ENCODE measurements at regions not wholly inside any gene's neighbourhood (a gene's known extent, or its start where the extent isn't known, plus 50 kb on each side); places are given as distances from the start of the nearest gene placed in this dataset.

DNA sequence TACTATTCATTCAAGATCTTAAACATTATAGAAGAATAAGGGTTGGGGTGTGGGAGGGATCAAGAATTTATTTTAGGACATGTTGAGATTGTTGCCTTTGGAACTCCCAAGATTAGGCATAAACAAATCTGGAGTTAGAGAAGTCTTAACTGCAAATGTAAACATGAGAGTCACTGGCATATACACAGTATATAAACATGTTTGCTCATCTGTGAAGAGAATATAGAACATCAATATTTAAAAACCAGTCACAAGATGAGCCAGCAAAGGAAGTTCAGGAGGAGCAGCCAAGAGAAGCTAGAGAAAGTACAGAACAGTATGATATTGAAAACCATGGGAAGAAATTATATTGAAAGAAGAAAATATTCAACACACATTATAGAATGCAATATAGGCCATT is 638.6 kb upstream of the SLC39A10 start:
- intact Hi-C loops (cut with micrococcal nuclease) = no loop called here
- ChIA-PET CTCF (no interaction called here), RAD21 (ENCODE audit: low non-redundant PET in 1 of 2, low total read pairs in 2 of 2, uncharacterized antibody in 2 of 2, unreplicated experiment in 2 of 2) (no interaction called here), POLR2A (no interaction called here)
- no peaks in the 10 kb centered on the region for H3K9me3 ChIP-seq (ENCODE audit: control insufficient read depth in 1 of 2, insufficient read depth in 1 of 2, low read depth in 1 of 2, low read length in 2 of 2)
- H3K4me3 ChIP-seq (replicated peaks in 1 of 2; ENCODE audit: low read depth in 1 of 2, low read length in 2 of 2) = no peak overlapping the region
- no peaks in the 10 kb centered on the region for H4K20me1 ChIP-seq (ENCODE audit: insufficient read depth)
- no TSS peak for BruUV-seq (replicated peaks)
- H2AFZ ChIP-seq (ENCODE audit: low read depth, low read length, poor library complexity, severe bottlenecking) = no peak overlapping the region
- DNase-seq (ENCODE audit: low read depth, low spot score) (no peak), ATAC-seq (no peak)
- no peak overlapping the region for H3K9ac ChIP-seq (ENCODE audit: low read length)
- H3K79me2 ChIP-seq (ENCODE audit: insufficient read depth, low read length) = no peaks in the 10 kb centered on the region
- no peak overlapping the region for H3K4me2 ChIP-seq (ENCODE audit: low read length)
- no peaks in the 10 kb centered on the region for H3K36me3 ChIP-seq (ENCODE audit: control insufficient read depth in 1 of 2, insufficient read depth in 2 of 2, low read length in 2 of 2)
- no peaks in the 10 kb centered on the region for H3K9me2 ChIP-seq (ENCODE audit: insufficient read depth)
- no peak overlapping the region for H3K27ac ChIP-seq (ENCODE audit: low read depth, low read length)
- no peaks in the 10 kb centered on the region for H3K27me3 ChIP-seq (ENCODE audit: insufficient read depth, low read length)
- H3K4me1 ChIP-seq (ENCODE audit: control insufficient read depth in 1 of 2, insufficient read depth in 2 of 2, low read length in 2 of 2) = no peaks in the 10 kb centered on the region
- TF ChIP-seq POLR2A (IDR thresholded peaks at IDR 0.05; ENCODE audit: borderline replicate concordance, extremely low read depth, insufficient read depth, insufficient read length) (no peak), SP1 (IDR thresholded peaks at IDR 0.05; ENCODE audit: low read depth) (no peak), TCF7L2 (IDR thresholded peaks at IDR 0.05; ENCODE audit: borderline replicate concordance, extremely low read depth, insufficient read depth, insufficient read length) (no peak), SIN3A (IDR thresholded peaks at IDR 0.05; ENCODE audit: low read depth) (no peak), CEBPB (IDR thresholded peaks at IDR 0.05; ENCODE audit: low read depth) (no peak), POLR2AphosphoS5 (IDR thresholded peaks at IDR 0.05; ENCODE audit: low read depth, low read length) (no peak), EZH2 (IDR thresholded peaks at IDR 0.05) (no peak), YY1 (IDR thresholded peaks at IDR 0.05; ENCODE audit: extremely low read depth, insufficient replicate concordance, low read depth, low read length) (no peak), FOSL1 (IDR thresholded peaks at IDR 0.05; ENCODE audit: low read depth) (no peak), ELF1 (IDR thresholded peaks at IDR 0.05; ENCODE audit: borderline replicate concordance, low read depth) (no peak), SRF (IDR thresholded peaks at IDR 0.05; ENCODE audit: low read depth) (no peak), JUND (IDR thresholded peaks at IDR 0.05) (no peak), EGR1 (IDR thresholded peaks at IDR 0.05; ENCODE audit: low read depth) (no peak)
- TF ChIP-seq, protein P1, sequence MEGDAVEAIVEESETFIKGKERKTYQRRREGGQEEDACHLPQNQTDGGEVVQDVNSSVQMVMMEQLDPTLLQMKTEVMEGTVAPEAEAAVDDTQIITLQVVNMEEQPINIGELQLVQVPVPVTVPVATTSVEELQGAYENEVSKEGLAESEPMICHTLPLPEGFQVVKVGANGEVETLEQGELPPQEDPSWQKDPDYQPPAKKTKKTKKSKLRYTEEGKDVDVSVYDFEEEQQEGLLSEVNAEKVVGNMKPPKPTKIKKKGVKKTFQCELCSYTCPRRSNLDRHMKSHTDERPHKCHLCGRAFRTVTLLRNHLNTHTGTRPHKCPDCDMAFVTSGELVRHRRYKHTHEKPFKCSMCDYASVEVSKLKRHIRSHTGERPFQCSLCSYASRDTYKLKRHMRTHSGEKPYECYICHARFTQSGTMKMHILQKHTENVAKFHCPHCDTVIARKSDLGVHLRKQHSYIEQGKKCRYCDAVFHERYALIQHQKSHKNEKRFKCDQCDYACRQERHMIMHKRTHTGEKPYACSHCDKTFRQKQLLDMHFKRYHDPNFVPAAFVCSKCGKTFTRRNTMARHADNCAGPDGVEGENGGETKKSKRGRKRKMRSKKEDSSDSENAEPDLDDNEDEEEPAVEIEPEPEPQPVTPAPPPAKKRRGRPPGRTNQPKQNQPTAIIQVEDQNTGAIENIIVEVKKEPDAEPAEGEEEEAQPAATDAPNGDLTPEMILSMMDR (IDR thresholded peaks at IDR 0.05 in 2 of 3, conservative IDR thresholded peaks at IDR 0.05 in 1 of 3; ENCODE audit: borderline replicate concordance in 1 of 3, insufficient read depth in 1 of 3, low read depth in 2 of 3, low read length in 2 of 3) = no peak
- TF ChIP-seq, protein P2, sequence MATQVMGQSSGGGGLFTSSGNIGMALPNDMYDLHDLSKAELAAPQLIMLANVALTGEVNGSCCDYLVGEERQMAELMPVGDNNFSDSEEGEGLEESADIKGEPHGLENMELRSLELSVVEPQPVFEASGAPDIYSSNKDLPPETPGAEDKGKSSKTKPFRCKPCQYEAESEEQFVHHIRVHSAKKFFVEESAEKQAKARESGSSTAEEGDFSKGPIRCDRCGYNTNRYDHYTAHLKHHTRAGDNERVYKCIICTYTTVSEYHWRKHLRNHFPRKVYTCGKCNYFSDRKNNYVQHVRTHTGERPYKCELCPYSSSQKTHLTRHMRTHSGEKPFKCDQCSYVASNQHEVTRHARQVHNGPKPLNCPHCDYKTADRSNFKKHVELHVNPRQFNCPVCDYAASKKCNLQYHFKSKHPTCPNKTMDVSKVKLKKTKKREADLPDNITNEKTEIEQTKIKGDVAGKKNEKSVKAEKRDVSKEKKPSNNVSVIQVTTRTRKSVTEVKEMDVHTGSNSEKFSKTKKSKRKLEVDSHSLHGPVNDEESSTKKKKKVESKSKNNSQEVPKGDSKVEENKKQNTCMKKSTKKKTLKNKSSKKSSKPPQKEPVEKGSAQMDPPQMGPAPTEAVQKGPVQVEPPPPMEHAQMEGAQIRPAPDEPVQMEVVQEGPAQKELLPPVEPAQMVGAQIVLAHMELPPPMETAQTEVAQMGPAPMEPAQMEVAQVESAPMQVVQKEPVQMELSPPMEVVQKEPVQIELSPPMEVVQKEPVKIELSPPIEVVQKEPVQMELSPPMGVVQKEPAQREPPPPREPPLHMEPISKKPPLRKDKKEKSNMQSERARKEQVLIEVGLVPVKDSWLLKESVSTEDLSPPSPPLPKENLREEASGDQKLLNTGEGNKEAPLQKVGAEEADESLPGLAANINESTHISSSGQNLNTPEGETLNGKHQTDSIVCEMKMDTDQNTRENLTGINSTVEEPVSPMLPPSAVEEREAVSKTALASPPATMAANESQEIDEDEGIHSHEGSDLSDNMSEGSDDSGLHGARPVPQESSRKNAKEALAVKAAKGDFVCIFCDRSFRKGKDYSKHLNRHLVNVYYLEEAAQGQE (IDR thresholded peaks at IDR 0.05; ENCODE audit: low read depth) = no peak

Measured in HCT116 (cell line).